DMS 273 treated with DMSO at 0.1 percent for 48 hours (cell line): ENCODE measurements at regions not wholly inside any gene's neighbourhood (a gene's known extent, or its start where the extent isn't known, plus 50 kb on each side); places are given as distances from the start of the nearest gene placed in this dataset.

Experiments used
- DNase-seq: peaks from one replicate; lab custom pipeline; 2025; lab: John Stamatoyannopoulos, UW

DNA sequence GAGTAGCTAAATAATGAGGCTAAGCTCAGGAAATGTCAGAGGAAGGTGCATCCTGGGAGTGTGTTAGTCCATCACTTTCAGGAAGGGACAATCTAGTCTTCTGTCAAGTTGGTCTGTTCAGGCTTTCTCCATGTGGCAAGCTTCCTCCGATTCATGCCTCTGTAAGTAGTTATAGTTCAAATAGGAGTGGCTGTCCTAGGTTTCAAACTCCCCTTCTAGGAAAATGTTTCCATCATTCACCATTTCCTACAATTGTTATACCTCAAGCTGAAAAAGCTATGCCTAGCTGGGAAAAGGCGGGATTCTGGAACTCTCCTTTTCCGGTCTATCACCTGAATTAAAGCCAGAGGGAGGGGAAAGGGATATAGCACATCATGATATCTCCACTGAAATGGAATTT, 287.7 kb upstream of the ZSWIM2 start:
- DNase-seq = no peak

GRCh38 chr2:187134306-187134705, 285.3 kb upstream of the ZSWIM2 start:
- no peak for DNase-seq

GRCh38 chr2:187129868-187130267, 280.9 kb upstream of the ZSWIM2 start:
- DNase-seq = no peak

- DNase-seq = no peak
Measured at GRCh38 chr2:187129306-187129705, 280.3 kb upstream of the ZSWIM2 start.

DNA sequence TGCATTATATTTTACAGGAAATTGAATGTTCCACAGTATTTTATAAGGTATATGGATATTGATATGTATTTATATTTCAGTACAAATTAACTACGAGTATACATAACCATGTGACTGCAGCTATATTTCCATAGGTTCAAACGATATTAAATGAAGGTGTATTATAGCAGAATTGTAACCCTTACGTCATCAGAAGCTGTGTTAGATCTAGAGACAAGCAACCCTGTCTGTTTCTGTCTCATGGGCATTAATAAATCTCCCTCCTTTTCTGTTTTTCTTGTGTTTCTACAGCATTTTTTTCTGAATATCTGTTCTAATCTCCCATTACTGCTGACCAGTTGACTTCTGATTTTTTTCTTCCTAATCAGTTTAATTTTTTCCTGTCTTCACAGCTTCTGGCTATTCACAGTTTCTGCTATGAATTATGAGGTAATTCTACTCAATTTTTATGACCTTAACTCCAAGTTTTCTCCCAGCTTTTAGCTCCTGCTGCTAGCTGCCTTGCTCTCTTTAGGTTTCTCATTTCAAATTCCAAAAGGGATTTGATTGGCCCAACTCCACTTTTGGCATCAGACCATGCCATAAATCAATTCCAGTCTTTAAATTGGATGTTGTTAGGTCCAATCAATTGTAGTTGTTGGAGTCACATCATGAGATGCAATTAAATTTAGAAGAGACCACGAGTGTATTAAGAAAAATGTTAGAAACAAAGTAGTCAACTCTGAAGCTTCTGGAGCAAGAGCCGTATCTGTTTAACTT, 277.5 kb upstream of the ZSWIM2 start:
- no peak for DNase-seq

DNA sequence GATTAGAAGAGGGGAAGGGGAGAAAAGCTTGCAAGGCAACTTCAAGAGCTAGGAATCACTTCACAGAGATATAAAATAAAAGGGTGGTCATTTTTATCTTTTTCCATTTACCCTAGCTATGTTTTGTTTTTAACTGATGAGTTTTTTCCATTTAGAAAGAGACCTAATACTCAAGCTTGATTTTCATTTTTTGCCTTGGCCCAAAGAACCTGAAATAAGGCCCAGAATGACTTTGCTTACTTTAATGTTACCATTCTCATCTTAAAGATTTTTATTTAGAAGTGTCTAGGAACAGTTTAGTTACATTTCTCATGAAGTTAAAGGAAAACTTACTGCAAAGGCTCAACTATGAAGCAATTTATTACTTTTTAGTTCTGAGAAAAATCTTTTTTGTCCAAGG, 276.3 kb upstream of the ZSWIM2 start:
- no peak for DNase-seq

DNA sequence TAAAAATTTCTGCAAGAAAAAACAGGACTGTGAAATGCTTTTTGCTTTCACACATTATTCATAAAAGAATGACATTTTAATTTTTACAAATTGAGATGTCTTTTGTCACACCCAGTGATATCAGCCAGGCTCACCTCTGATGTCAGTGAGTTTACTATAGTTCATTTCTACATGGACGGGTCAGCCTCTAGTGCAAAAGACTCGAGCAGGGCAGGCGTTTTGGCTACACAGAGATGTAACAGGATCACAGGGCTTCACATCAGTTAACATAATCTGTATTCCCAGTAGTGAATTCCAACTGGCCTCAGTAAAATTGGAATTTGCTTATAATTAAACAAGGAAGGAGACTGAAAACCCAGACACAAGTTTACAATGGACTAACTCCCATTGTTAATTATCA, 275.6 kb upstream of the ZSWIM2 start:
- DNase-seq = no peak

DNA sequence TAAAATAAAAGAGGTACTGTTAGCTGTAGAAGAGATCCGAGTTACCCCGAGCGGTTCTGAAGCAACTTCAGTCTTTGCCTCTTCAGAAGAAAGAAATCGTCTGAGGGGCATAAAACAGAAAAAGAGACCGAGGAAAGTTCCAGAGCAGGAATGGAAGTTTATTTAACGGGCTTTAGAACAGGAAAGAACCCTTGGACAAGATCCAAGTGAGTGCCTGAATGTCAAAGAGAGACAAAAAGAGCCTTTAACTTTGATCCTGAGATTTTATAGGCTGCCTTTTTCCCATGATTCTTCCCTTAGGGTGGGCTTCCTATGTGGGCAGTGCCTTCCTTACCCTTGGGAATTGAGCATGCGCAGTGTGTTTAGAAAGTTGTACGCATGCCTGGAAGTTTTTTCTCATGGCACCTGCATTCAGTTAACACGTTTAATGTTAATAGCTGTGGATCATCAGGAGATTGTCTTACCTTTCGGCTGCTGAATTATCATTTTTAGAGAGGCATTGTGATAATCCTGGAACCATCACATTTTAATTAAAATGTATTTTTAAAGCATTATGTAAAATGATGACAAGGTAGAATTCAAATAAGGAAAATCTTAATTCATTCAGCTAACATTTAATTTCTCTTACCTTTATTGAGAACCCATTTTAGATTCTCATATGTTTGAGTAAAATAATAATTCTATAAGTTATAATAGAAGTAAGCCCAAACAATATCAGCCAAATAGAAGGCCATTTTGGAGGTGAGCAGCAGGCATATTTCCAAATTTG, 269.5 kb upstream of the ZSWIM2 start:
- DNase-seq = no peak

- no peak for DNase-seq
Measured at GRCh38 chr2:187117483-187117882, 268.5 kb upstream of the ZSWIM2 start.

DNA sequence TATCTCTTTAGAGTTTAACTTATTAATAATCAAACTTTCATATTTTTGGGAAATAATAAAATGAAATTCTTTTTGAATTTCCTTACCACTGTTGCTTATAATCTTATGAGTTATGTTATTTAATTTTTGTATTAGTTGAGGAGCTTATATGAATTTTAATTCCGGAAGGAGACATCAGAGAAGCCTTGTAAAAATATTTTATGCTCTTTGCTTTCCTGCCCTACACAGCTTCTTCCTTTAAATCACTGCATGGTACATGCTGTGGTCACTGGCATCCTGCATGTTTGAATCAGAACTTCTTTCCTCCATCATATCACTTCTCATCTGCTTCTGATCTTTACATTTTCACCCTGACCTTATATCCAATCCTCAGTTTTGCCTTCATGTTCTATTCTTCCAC, 266.7 kb upstream of the ZSWIM2 start:
- no peak for DNase-seq

GRCh38 chr2:187107001-187107400, 258.0 kb upstream of the ZSWIM2 start:
- DNase-seq = no peak

DNA sequence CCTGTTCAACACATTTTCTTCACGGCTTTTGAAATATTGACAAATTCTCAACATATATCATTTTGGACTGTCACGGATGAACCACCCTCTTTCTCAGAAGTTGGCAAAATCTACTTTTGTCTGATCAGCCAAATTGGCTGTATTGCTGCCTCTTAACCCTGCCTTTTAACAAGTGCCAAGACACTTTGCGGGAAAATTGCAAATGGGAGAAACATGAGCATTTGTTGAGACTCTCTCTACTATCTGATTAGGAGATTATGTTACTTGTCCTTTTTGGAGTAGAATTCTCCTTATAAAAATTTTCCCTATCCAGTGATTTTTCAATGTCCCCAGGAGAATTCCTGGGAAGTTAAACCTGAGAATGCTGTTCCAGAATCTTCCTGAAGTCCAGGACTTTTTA, 256.2 kb upstream of the ZSWIM2 start:
- no peak for DNase-seq

GRCh38 chr2:187102381-187102780, 253.4 kb upstream of the ZSWIM2 start:
- no peak for DNase-seq

- no peak for DNase-seq
Measured at GRCh38 chr2:187098154-187098553, 249.2 kb upstream of the ZSWIM2 start.

GRCh38 chr2:187093771-187094412, 244.9 kb upstream of the ZSWIM2 start:
- no peak for DNase-seq

- no peak for DNase-seq
Measured at GRCh38 chr2:187091664-187092063, 242.7 kb upstream of the ZSWIM2 start.

DNA sequence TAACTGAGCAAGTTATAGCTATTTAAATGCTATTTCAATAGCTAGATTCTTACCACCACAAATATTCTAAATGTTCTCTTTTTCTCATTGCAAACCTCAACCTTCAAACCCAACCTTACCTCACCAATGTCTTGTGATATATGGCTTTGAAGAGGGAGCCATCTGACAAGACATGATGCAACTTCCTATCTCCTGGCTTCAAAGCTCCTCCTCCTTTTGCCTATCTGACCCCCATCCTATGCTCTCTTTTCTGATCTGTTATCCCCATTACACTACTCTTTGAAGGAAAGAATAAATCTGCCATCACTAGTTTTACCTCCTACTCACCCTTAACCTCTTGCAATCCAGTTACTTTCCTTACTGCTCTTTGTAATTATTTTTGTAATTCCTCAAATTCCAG, 235.6 kb upstream of the ZSWIM2 start:
- no peak for DNase-seq

GRCh38 chr2:187081461-187081860, 232.5 kb upstream of the ZSWIM2 start:
- no peak for DNase-seq

DNA sequence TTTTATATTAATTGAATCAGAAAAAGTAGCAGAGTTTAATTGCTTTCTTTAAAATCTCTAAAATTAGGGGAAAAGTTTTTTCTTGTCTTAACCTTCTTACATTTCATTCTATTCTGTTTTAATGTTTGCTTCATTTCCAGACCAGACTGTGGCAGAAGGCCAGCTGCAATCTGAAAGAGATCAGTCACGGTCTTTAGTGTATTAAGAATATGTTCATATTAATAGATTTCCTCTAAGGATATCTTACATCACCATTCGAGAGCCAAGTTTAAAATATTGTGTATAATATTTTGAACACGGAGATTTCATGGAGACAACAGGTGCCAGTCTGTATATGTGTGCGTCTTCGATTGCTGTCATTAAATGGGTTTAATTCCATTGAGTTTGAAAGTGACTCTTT, 230.9 kb upstream of the ZSWIM2 start:
- no peak for DNase-seq

- no peak for DNase-seq
Measured at GRCh38 chr2:187078297-187078696, 229.3 kb upstream of the ZSWIM2 start.

DNA sequence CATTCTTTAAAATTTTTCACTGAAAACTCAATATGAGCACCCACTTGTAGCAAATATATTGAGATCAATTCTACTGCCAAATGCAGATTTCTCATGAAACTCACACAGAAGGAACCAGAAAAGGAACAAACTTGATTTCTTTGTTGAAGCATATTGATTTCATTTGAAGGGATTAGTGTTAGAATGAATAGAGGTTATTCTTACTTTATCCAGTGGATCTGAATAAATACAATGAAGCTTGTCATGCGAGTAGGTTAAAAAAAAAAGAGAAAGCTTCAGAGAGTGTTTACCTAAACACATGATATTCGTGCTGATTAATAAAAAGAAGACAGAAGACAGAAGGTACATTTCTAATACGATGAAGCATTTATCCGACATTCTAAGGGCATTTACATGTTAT, 226.7 kb upstream of the ZSWIM2 start:
- no peak for DNase-seq

- DNase-seq = no peak
Measured at GRCh38 chr2:187075199-187075635, 226.2 kb upstream of the ZSWIM2 start.

- DNase-seq = no peak
Measured at GRCh38 chr2:187058198-187058597, 209.2 kb upstream of the ZSWIM2 start.
